ENCODE measurements at regions not wholly inside any gene's neighbourhood (a gene's known extent, or its start where the extent isn't known, plus 50 kb on each side); places are given as distances from the start of the nearest gene placed in this dataset.

GRCh38 chr2:217517402-217517801, 485.4 kb downstream of the TNS1 start:
- DNase-seq: no peak

- no peak for DNase-seq
These were observed 487.0 kb downstream of the TNS1 start for GRCh38 chr2:217515615-217516309.

GRCh38 chr2:217513258-217513657, 489.5 kb downstream of the TNS1 start:
- no peak for DNase-seq

- no peak for DNase-seq
These were observed 490.1 kb downstream of the TNS1 start for GRCh38 chr2:217512728-217513127.

GRCh38 chr2:217512259-217512658, 490.5 kb downstream of the TNS1 start:
- DNase-seq: no peak

GRCh38 chr2:217511850-217512249, 490.9 kb downstream of the TNS1 start:
- DNase-seq: no peak

- DNase-seq: peak; percentile 44
These were observed 492.0 kb downstream of the TNS1 start for GRCh38 chr2:217510771-217511291.

- no peak for DNase-seq
These were observed 497.5 kb downstream of the TNS1 start for GRCh38 chr2:217505303-217505702.

GRCh38 chr2:217501887-217502286, 500.9 kb downstream of the TNS1 start:
- no peak for DNase-seq

GRCh38 chr2:217497843-217498377, 504.9 kb downstream of the TNS1 start:
- DNase-seq: no peak

- DNase-seq: no peak
These were observed 508.2 kb downstream of the TNS1 start for GRCh38 chr2:217494557-217494956.

GRCh38 chr2:217491271-217491670, 511.5 kb downstream of the TNS1 start:
- DNase-seq: no peak

GRCh38 chr2:217489145-217489960, 513.4 kb downstream of the TNS1 start:
- DNase-seq: peak; percentile 12

- no peak for DNase-seq
These were observed 518.7 kb downstream of the TNS1 start for GRCh38 chr2:217484046-217484445.

- no peak for DNase-seq
These were observed 520.6 kb downstream of the TNS1 start for GRCh38 chr2:217482056-217482710.

- DNase-seq: no peak
These were observed 521.2 kb downstream of the TNS1 start for GRCh38 chr2:217481577-217481976.

- no peak for DNase-seq
These were observed 523.2 kb downstream of the TNS1 start for GRCh38 chr2:217479566-217479965.

GRCh38 chr2:217478831-217479455, 523.9 kb downstream of the TNS1 start:
- DNase-seq: no peak

GRCh38 chr2:217477583-217477982, 525.2 kb downstream of the TNS1 start:
- DNase-seq: no peak

GRCh38 chr2:217475791-217476190, 527.0 kb downstream of the TNS1 start:
- DNase-seq: no peak

GRCh38 chr2:217475101-217475500, 527.7 kb downstream of the TNS1 start:
- no peak for DNase-seq

GRCh38 chr2:217471319-217471718, 531.5 kb downstream of the TNS1 start:
- DNase-seq: no peak
